Spleen (tissue), 11 donors: ENCODE measurements at regions not wholly inside any gene's neighbourhood (a gene's known extent, or its start where the extent isn't known, plus 50 kb on each side); places are given as distances from the start of the nearest gene placed in this dataset.

Experiments used
- DNase-seq: peaks from one replicate; pipeline ENCODE4 v3.0.0-alpha.2; 2020
- H3K27ac ChIP-seq, 8 donors: fragments of 200-600 bp; sonication (generic) in 7 of 8; 1 replicate in 4 of 8; 2 replicates in 4 of 8; pipeline versions ENCODE4 v1.5.0 to v1.8.0; 2016 to 2021; ENCODE audit warnings: inconsistent platforms in 4 of 8, mild to moderate bottlenecking in 4 of 8, moderate library complexity in 1 of 8
- H3K27me3 ChIP-seq, 7 donors: fragments of 200-600 bp; sonication (generic) in 6 of 7; replicated peaks in 1 of 7; 1 replicate in 4 of 7; 2 replicates in 3 of 7; pipeline versions ENCODE4 v1.5.0 to v1.8.0; 2016 to 2021; ENCODE audit warnings: inconsistent platforms in 3 of 7, mild to moderate bottlenecking in 1 of 7
- H3K36me3 ChIP-seq, 6 donors: fragments of 200-600 bp; sonication (generic) in 5 of 6; 1 replicate in 4 of 6; 2 replicates in 2 of 6; pipeline versions ENCODE4 v1.5.0 to v1.8.0; 2016 to 2021; ENCODE audit warnings: inconsistent platforms in 2 of 6
- H3K4me1 ChIP-seq, 6 donors: fragments of 200-600 bp; sonication (generic) in 5 of 6; 1 replicate in 3 of 6; 2 replicates in 3 of 6; pipeline versions ENCODE4 v1.5.0 to v1.8.0; 2016 to 2021; ENCODE audit warnings: inconsistent platforms in 3 of 6
- H3K4me3 ChIP-seq, 8 donors: fragments of 200-600 bp; sonication (generic) in 7 of 8; 1 replicate in 4 of 8; 2 replicates in 4 of 8; pipeline versions ENCODE4 v1.5.0 to v1.8.0; 2016 to 2021; ENCODE audit warnings: inconsistent platforms in 4 of 8, mild to moderate bottlenecking in 4 of 8, moderate library complexity in 2 of 8
- H3K9me3 ChIP-seq, 8 donors: fragments of 200-600 bp; sonication (generic) in 7 of 8; 1 replicate in 4 of 8; 2 replicates in 4 of 8; pipeline versions ENCODE4 v1.5.0 to v1.8.0; 2016 to 2021; ENCODE audit warnings: inconsistent platforms in 4 of 8
- POLR2A ChIP-seq, 3 donors: fragments of 450-650 bp; IDR thresholded peaks; one replicate each; pipeline ENCODE4 v1.5.1; 2017; ENCODE audit warnings: antibody characterized with exemption in 3 of 3, mild to moderate bottlenecking in 1 of 3
- POLR2AphosphoS5 ChIP-seq, 3 donors: sonication (generic); formaldehyde crosslinking; IDR thresholded peaks; one replicate each; pipeline ENCODE4 v1.5.1; 2017; ENCODE audit warnings: antibody characterized with exemption in 3 of 3
- WGBS, 5 donors: extraction: QIAGEN DNeasy Blood & Tissue Kit in 3 of 5; methylation state at CpG; one replicate each; pipeline versions ENCODE4 v1.1.5 to v1.1.7; 2013 to 2018; 5-methylcytosine and 5-hydroxymethylcytosine counted together
- intact Hi-C: fragments of 100-400 bp; cut with DNase I; formaldehyde crosslinking; loops from one replicate; pipeline ENCODE4 v1.15.0; 2023; ENCODE audit warnings: low total_unique reads
- TF ChIP-seq, protein P1 (sequence below), 11 experiments: fragments of 200-600 bp in 7 of 11; fragments of 450-650 bp in 4 of 11; sonication (generic) in 4 of 11; IDR thresholded peaks in 8 of 11; conservative IDR thresholded peaks in 3 of 11; 1 replicate in 7 of 11; 2 replicates in 4 of 11; pipeline versions ENCODE4 v1.4.0 to v1.8.0; 2016 to 2021; ENCODE audit warnings: antibody characterized with exemption in 11 of 11, inconsistent platforms in 4 of 11, mild to moderate bottlenecking in 1 of 11
- donor health status: healthy with polysubstance abuse.
- donor health status: DM: no; HTN: no; CAD: no; lungs with moderate emphysema.
- donor health status: DM: no; HTN: no; CAD: no.
- donor health status: Bipolar disorder and iron deficiency.
- donor health status: healthy.
- donor health status: DM: no; HTN: no; CAD: no.
- donor health status: DM: yes; HTN: yes; CAD: no.

DNA sequence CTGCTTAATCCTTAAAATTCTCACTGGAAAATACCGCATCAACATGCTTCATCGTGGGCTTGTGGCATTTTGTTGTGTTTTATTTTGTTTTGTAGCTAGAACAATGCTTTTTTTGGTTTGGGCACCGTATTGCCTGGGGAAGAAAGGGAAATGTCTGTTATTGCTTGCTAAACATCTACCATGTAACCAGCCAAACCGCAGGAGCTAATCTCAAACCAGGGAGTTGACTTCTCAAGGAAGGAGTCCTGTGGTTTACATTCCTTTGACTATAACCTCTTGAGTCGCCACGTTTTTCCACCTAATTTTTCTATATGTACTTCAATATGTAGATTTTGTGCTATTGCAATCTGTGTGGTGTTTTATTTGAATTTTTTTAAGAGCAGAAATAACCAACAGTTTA lies 593.5 kb upstream of the SOX9 start:
- Histone ChIP-seq H3K4me3 (no peak overlapping the region), H3K4me1 (no peaks in the 10 kb centered on the region), H3K27me3 (no peaks in the 10 kb centered on the region), H3K9me3 (no peaks in the 10 kb centered on the region), H3K27ac (no peak overlapping the region), H3K36me3 (no peaks in the 10 kb centered on the region)
- DNase-seq = no peak
- 56 to 77% (median 67%) methylated on average over 6 of the region's 6 CpGs for WGBS, 5 donors
- intact Hi-C loops = no loop called here
- no peak for TF ChIP-seq POLR2A (IDR thresholded peaks at IDR 0.05)
- TF ChIP-seq, protein P1, sequence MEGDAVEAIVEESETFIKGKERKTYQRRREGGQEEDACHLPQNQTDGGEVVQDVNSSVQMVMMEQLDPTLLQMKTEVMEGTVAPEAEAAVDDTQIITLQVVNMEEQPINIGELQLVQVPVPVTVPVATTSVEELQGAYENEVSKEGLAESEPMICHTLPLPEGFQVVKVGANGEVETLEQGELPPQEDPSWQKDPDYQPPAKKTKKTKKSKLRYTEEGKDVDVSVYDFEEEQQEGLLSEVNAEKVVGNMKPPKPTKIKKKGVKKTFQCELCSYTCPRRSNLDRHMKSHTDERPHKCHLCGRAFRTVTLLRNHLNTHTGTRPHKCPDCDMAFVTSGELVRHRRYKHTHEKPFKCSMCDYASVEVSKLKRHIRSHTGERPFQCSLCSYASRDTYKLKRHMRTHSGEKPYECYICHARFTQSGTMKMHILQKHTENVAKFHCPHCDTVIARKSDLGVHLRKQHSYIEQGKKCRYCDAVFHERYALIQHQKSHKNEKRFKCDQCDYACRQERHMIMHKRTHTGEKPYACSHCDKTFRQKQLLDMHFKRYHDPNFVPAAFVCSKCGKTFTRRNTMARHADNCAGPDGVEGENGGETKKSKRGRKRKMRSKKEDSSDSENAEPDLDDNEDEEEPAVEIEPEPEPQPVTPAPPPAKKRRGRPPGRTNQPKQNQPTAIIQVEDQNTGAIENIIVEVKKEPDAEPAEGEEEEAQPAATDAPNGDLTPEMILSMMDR (IDR thresholded peaks at IDR 0.05 in 8 of 11, conservative IDR thresholded peaks at IDR 0.05 in 3 of 11) = no peak
- no peak for TF ChIP-seq POLR2AphosphoS5 (IDR thresholded peaks at IDR 0.05)

DNA sequence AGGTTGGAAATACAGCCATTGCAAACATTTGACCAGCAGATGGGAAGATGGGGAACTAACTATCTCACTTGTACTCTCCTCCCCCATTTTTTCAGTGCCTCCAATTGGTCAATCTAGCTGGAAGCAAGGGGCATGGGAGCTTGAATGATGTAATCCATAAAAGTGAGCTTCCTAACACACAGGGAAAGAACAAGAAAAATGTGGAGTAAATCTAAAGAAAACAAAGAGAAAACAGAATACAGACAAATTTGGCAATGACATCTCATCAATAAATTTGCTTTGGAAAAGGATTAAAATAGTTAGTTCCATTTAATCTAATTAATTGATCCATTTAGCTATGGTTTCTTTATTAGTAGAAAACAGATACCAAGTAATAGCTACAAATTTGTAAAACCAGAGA lies 592.6 kb upstream of the SOX9 start:
- no peak overlapping the region for H3K4me3 ChIP-seq
- H3K9me3 ChIP-seq = no peaks in the 10 kb centered on the region
- no peaks in the 10 kb centered on the region for H3K27me3 ChIP-seq
- intact Hi-C loops = no loop called here
- H3K4me1 ChIP-seq = no peaks in the 10 kb centered on the region
- no peak overlapping the region for H3K27ac ChIP-seq
- DNase-seq = no peak
- no peak for TF ChIP-seq POLR2AphosphoS5 (IDR thresholded peaks at IDR 0.05)
- TF ChIP-seq POLR2A (IDR thresholded peaks at IDR 0.05) = no peak
- TF ChIP-seq, protein P1 (IDR thresholded peaks at IDR 0.05 in 8 of 11, conservative IDR thresholded peaks at IDR 0.05 in 3 of 11) = no peak
- H3K36me3 ChIP-seq = no peaks in the 10 kb centered on the region

DNA sequence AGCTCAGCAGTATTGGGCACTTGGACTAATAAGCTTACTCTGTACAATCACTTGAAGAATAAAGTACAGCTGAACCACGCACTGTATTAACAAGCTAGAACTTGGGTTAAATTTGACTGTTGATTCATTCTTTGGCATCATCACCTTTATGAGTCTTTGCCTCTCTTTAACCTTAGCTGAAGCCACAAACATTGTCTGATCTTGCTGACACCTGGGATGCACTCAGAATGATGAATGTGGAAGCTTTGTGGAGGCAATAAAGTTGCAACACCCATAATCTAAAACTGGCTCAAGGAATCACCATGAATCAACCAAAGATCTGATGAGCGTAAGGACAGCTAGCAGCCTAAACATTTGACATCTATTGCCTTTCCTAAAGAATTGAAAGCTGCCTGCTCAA lies 590.6 kb upstream of the SOX9 start:
- no peak for DNase-seq
- H3K36me3 ChIP-seq = no peaks in the 10 kb centered on the region
- WGBS, 5 donors = 66 to 89% (median 73%) methylated on average over 2 of the region's 2 CpGs

DNA sequence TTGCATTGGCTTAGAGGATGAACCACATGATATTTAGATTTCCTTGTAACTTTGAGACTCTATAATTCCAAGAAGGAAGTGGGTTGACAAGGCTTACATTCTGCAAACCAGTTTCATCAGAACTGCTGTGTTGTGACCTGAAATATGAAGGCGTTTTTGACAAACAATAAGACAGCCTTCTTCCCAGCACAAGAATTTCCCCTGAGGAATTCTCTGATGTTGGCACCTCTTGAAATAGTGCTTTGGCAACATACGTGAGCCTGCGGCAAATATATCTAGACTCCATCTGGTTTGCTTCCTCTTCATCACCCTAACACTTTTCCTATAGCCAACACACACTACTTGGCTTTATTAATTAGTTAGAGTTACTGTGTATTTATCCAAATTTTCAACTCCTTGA lies 585.5 kb upstream of the SOX9 start:
- no peak for TF ChIP-seq POLR2AphosphoS5 (IDR thresholded peaks at IDR 0.05)
- TF ChIP-seq POLR2A (IDR thresholded peaks at IDR 0.05) = no peak
- TF ChIP-seq, protein P1 (IDR thresholded peaks at IDR 0.05 in 8 of 11, conservative IDR thresholded peaks at IDR 0.05 in 3 of 11) = no peak
- Histone ChIP-seq H3K4me3 (no peak overlapping the region), H3K36me3 (no peaks in the 10 kb centered on the region), H3K27ac (no peak overlapping the region), H3K27me3 (no peaks in the 10 kb centered on the region), H3K4me1 (no peaks in the 10 kb centered on the region), H3K9me3 (no peaks in the 10 kb centered on the region)
- intact Hi-C loops = no loop called here
- 70 to 82% (median 75%) methylated on average over 3 of the region's 3 CpGs for WGBS, 5 donors
- DNase-seq = no peak

More for the DNA sequence above, 590.6 kb upstream of the SOX9 start:
- no peaks in the 10 kb centered on the region for H3K4me1 ChIP-seq
- H3K4me3 ChIP-seq = no peak overlapping the region
- H3K27ac ChIP-seq = no peak overlapping the region
- TF ChIP-seq, protein P1 (IDR thresholded peaks at IDR 0.05 in 8 of 11, conservative IDR thresholded peaks at IDR 0.05 in 3 of 11) = no peak
- no peak for TF ChIP-seq POLR2AphosphoS5 (IDR thresholded peaks at IDR 0.05)
- no peak for TF ChIP-seq POLR2A (IDR thresholded peaks at IDR 0.05)
- no peaks in the 10 kb centered on the region for H3K9me3 ChIP-seq
- intact Hi-C loops = no loop called here
- H3K27me3 ChIP-seq = no peaks in the 10 kb centered on the region
